Upper lobe of right lung (tissue), 1 donor: ENCODE measurements at regions not wholly inside any gene's neighbourhood (a gene's known extent, or its start where the extent isn't known, plus 50 kb on each side); places are given as distances from the start of the nearest gene placed in this dataset.

Source experiments
- ATAC-seq: fragments of 200-7000 bp; cut with Tn5 transposase; one replicate; pipeline ENCODE4 v1.9.1; 2020; ENCODE audit warnings: mild to moderate bottlenecking, moderate library complexity
- DNase-seq: peaks from one replicate; pipeline ENCODE4 v3.0.0-alpha.2; 2020
- H3K27ac ChIP-seq: fragments of 200-600 bp; one replicate; pipeline ENCODE4 v1.8.0; 2022
- H3K27me3 ChIP-seq: fragments of 200-600 bp; one replicate; pipeline ENCODE4 v1.8.0; 2022; ENCODE audit warnings: mild to moderate bottlenecking
- H3K36me3 ChIP-seq: fragments of 200-600 bp; one replicate; pipeline ENCODE4 v1.8.0; 2022
- H3K4me1 ChIP-seq: fragments of 200-600 bp; one replicate; pipeline ENCODE4 v1.8.0; 2022
- H3K4me3 ChIP-seq: fragments of 200-600 bp; one replicate; pipeline ENCODE4 v1.8.0; 2022; ENCODE audit warnings: mild to moderate bottlenecking
- H3K9me3 ChIP-seq: fragments of 200-600 bp; one replicate; pipeline ENCODE4 v1.8.0; 2022
- CTCF ChIP-seq: fragments of 200-600 bp; IDR thresholded peaks from one replicate; pipeline ENCODE4 v1.8.0; 2022; ENCODE audit warnings: antibody characterized with exemption
- intact Hi-C: fragments of 100-400 bp; cut with DNase I; formaldehyde crosslinking; loops from one replicate; pipeline ENCODE4 v1.11.0; 2022
- donor health status: DM: no; HTN: yes; CAD: no; lungs with severe emphysema.

- Histone ChIP-seq H3K36me3 (no peaks in the 10 kb centered on the region), H3K27me3 (no peaks in the 10 kb centered on the region), H3K27ac (no peak overlapping the region), H3K9me3 (no peaks in the 10 kb centered on the region), H3K4me3 (no peak overlapping the region), H3K4me1 (no peaks in the 10 kb centered on the region)
- no peak for TF ChIP-seq CTCF
- no peak for ATAC-seq
- intact Hi-C loops: no loop called here
- no peak for DNase-seq
Measured at GRCh38 chr6:145415616-145416015, 319.7 kb downstream of the EPM2A start.

GRCh38 chr6:145420599-145420998 is 314.7 kb downstream of the EPM2A start:
- intact Hi-C loops: no loop called here
- ATAC-seq: no peak

GRCh38 chr6:145423936-145424335 is 311.4 kb downstream of the EPM2A start:
- H3K4me1 ChIP-seq: no peaks in the 10 kb centered on the region
- DNase-seq (no peak), ATAC-seq (no peak)
- H3K27me3 ChIP-seq: no peaks in the 10 kb centered on the region
- no peak overlapping the region for H3K4me3 ChIP-seq
- H3K36me3 ChIP-seq: no peaks in the 10 kb centered on the region
- intact Hi-C loops: no loop called here
- TF ChIP-seq CTCF: no peak
- H3K9me3 ChIP-seq: no peaks in the 10 kb centered on the region
- no peak overlapping the region for H3K27ac ChIP-seq

More at GRCh38 chr6:145420599-145420998, 314.7 kb downstream of the EPM2A start:
- Histone ChIP-seq H3K36me3 (no peaks in the 10 kb centered on the region), H3K4me3 (no peak overlapping the region), H3K9me3 (no peaks in the 10 kb centered on the region), H3K27me3 (no peaks in the 10 kb centered on the region), H3K27ac (no peak overlapping the region), H3K4me1 (no peaks in the 10 kb centered on the region)
- no peak for DNase-seq
- no peak for TF ChIP-seq CTCF

GRCh38 chr6:145427232-145427631 is 308.1 kb downstream of the EPM2A start:
- H3K4me1 ChIP-seq: no peaks in the 10 kb centered on the region
- intact Hi-C loops: no loop called here
- no peak for TF ChIP-seq CTCF
- H3K36me3 ChIP-seq: no peaks in the 10 kb centered on the region
- ATAC-seq (no peak), DNase-seq (no peak)
- H3K27me3 ChIP-seq: no peaks in the 10 kb centered on the region
- H3K27ac ChIP-seq: no peak overlapping the region
- no peak overlapping the region for H3K4me3 ChIP-seq
- H3K9me3 ChIP-seq: no peaks in the 10 kb centered on the region

GRCh38 chr6:145428706-145429105 is 306.6 kb downstream of the EPM2A start:
- TF ChIP-seq CTCF: no peak
- Histone ChIP-seq H3K9me3 (no peaks in the 10 kb centered on the region), H3K27me3 (no peaks in the 10 kb centered on the region), H3K4me1 (no peaks in the 10 kb centered on the region), H3K36me3 (no peaks in the 10 kb centered on the region), H3K27ac (no peak overlapping the region), H3K4me3 (no peak overlapping the region)
- ATAC-seq (no peak), DNase-seq (no peak)
- intact Hi-C loops: no loop called here

GRCh38 chr6:145442110-145442509 is 293.2 kb downstream of the EPM2A start:
- ATAC-seq (no peak), DNase-seq (no peak)
- Histone ChIP-seq H3K27ac (no peak overlapping the region), H3K27me3 (no peaks in the 10 kb centered on the region), H3K36me3 (no peaks in the 10 kb centered on the region), H3K4me1 (no peaks in the 10 kb centered on the region), H3K9me3 (peaks cover 4% of the 10 kb centered on the region), H3K4me3 (no peak overlapping the region)
- no peak for TF ChIP-seq CTCF
- intact Hi-C loops: no loop called here
